Dedifferentiated amniotic fluid mesenchymal stem cell (primary cell): ENCODE measurements at regions not wholly inside any gene's neighbourhood (a gene's known extent, or its start where the extent isn't known, plus 50 kb on each side); places are given as distances from the start of the nearest gene placed in this dataset.
A peak's percentile ranks its signal among the peaks of the same experiment; 100 is the strongest.

ENCODE experiments used
- DNase-seq: peaks from one replicate; pipeline ENCODE4 v3.0.0-alpha.2; 2016; ENCODE audit errors: extremely low spot score

DNA sequence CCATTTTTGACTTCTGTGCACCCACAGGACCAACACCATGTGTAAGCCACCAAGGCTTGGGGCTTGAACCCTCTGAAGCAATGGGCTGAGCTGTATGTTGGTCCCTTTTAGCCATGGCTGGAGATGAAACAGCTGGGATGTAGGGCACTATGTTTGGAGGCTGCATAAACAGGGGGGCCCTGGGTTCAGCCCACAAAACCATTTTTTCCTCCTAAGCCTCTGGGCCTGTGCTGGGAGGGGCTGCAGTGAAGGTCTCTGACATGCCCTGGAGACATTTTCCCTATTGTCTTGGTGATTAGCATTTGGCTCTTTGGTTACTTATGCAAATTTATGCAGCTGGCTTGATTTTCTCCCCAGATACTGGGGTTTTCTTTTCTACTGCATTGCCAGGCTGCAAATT, 144.9 kb downstream of the ZNF326 start:
- DNase-seq = no peak

DNA sequence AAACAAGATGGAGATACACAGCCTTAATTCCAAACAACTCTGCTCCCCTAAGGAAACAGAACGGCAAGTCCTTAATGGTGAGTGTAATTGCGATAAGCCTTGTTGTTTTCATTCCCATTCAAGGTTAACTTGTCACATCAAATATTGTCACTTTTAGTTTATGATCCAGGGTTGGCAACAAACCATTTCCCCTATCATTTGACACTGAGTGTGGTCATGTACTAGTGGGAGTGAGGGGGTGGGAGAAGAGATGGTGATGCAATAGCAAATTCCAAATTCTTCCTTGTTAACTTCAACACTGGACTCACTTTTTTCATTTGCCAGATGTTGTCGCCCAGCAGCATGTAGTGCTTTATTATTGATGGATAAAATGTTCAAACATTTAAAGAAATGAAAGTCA, 140.4 kb downstream of the ZNF326 start:
- DNase-seq = no peak

DNA sequence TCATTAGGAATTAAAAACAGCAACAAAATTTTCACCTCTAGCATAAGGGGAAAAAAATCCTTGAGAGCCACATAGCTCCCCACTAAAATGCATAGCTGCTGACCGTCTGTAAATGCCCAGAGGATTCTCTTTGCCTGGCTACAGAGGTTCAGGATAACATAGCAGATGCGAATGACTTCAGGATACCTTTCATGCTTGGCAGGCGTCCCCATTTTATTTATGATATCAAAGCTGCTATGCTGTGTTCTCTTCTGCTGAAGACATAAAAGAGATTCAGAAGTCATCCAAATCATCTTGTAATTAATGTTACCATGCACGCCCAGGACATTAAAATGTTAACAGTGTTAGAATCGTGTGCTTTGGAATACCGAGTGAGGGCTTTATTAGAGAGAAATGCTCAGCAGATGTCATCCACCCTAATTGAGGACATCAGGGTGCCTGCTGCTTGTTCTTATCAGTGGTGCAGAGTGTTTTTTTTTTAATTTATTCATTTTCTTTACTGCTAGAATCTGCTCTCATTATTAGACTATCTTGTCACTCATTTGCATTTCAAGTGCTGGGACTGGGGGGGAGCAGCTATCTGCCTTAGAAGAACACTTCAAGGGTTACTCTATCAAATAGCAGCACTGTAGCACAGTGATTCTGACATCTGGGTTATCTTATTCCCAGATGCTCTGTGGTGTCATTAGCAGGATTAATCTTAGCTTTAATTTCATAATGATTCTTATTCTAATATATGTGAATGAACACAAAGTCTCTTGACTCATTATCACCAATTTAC, 139.5 kb downstream of the ZNF326 start:
- DNase-seq = no peak

DNA sequence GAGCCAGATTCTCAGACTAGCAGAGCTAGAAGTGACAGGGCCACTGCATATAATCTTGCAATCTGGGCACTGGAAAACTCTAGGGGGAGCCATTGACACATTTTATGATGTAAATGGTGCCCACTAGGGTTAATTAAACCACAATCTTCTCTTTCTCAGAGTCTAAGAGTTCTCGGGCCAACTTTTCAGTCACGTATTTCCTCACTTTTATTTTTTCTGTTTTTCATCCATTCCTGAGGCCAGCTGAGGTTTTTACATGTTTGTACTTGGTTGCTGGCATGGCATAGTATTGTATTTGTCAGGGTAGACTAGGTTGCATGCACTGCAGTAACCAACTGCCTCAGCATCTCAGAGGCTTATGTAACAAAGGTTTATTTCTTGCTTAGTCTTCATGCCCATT, 138.2 kb downstream of the ZNF326 start:
- peak; percentile 15 for DNase-seq

DNA sequence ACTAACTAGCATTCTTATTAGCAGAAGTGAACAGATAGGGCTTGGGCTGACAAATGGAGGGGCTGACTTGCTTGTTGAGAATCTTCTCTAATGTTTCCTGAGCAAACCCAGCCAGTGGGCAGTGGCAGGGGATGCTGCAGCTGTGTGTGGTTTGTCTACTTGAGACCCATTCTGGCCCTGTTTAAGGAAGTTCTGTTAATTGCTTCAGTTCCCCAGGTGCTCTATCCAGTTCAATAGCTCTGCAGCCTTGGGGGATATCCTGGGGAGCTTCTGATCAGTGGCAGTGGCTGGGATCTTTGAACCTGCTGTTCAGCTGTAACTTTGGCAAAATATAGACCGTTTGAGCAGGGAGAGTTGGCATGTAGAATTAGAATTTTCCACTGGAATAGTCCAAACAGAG, 137.4 kb downstream of the ZNF326 start:
- DNase-seq = no peak

DNA sequence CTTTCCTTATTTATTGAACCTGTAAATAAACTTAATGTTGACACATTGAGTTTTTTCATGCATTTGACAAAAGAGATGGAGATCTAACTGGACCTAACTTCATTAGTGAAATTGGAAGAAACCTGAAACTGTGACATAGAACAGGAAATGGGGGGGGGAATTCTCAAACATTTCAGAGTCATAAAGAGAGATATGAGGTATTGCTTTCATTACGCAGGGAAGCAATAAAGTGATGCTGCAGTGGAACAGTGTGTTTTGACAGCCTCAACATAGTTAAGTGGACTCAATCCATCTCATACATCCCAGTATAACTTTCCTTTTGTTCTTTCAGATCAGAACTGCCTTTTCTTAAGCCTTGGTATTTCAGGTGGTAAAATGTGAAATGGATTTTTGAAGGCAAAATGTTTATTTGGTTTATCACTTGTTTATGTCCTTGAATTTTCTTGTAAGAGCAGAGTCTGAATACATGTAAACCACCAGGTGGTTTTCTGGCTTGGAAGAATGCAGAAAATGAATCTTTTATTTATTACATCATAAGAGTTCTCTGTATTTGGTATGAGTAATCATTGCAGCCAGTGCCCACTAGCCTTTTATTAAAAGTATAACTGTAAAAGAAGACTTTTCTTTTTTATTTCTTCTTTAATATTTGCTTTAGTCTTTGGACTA, 132.5 kb downstream of the ZNF326 start:
- no peak for DNase-seq

DNA sequence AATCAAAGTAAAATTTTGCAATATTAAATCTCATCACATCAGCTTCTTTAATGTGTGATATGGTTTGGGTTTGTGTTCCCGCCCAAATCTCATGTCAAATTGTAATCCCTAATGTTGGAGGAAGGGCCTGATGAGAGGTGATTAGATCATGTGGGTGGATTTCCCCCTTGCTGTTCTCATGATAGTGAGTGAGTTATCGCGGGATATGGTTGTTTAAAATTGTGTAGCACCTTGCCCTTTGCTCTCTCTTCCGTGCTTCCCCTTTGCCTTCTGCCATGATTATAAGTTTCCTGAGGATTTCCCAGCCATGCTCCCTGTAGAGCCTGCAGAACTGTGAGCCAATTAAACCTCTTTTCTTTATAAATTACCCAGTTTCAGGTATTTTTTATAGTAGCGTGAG, 131.9 kb downstream of the ZNF326 start:
- no peak for DNase-seq

DNA sequence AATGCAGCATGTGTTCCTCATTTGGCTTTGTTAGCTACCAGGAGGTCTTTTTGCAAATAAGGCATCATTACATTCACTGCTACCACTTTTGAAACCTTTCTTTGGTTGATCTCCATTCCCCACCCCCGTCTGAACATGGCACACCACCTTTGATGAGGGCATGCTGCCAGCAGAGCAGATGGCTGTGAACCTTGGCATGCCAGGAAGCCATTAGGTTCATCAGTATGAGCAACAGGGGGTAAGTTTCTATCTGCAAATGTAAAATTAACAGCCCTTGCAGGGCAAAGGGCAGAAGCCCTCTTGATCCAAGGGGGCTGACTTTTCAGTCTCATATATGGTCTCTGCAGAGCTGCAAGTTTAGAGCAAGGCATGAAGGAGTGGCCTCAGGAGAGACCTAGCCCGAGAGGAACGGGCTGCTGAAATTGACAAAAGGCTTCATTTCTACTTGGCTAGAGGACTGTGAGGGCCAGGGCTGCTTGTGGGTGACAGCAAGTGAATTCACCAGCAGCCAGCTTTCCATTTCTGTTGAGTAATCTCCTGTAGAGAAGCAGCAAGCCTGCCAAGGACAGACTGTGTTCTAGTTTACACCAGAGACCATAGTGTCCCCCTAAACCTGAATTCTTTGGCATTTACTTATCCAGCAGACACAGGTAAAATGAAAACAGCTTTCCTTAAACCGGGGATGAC, 127.9 kb downstream of the ZNF326 start:
- no peak for DNase-seq

DNA sequence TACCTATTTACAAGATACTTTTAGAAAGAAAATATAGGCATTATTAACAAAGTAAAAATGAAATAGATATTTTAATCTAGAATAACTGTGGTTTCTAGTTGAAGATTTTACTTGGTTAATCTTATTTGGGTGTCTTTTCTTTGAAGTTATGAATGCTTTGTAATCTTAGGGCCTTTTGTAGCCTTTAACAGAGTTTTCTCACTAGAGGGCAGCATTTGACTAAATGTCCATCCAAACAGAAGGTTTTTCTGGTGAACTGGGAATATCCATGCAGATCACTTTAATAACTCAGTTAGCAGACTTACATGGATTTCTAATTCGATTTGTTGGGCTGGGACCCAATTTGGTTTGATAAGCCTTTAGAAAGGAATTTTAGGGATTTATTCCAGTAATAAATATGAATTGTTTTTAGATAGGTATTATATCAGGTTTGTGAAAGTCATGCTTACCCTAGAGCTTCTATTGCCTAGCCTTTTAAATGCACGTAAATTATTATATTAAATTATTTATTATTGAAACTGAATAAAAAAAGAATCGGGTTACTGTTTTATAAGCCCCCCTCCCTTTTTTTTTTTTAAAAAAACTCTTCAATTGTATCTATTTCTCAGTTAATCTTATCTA, 119.7 kb downstream of the ZNF326 start:
- DNase-seq = peak; percentile 68

DNA sequence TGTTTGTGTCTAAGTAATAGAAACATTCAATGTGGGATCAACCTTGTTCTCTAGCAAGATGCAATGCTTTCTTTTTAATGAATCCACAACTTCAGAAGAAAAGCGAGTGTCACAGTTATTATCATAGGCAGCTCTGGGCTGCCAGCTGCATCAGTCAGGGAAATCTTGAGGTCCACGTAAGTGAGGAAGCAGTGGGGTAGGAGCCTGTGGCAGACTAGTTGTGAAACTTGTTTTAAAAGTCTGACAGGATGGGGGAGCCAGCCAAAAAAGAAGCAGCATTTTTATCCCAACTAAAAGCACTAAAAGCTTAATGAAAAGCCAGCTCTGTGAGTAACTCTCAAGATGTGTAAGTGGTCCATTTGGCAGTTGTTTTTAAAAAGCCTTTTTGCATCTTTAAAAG, 113.1 kb downstream of the ZNF326 start:
- no peak for DNase-seq

DNA sequence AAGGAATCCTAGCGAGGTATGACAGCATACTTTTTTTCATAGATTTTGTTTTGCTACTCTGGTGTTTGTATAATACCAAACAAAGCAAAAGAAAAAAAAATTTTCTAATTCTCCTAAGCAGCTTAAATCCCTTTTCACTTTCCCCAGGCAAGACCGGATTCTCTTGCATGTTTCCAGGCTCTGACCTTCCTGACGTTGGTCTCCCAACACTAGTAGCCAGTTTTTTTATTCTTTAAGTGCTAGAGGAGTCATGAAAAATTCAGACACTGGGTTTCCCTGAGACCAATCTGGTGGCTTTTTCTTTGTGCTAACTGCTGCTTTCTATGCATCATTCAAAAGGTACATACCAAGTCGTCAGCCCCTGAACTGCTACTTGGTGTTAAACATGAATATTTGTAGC, 111.4 kb downstream of the ZNF326 start:
- no peak for DNase-seq

DNA sequence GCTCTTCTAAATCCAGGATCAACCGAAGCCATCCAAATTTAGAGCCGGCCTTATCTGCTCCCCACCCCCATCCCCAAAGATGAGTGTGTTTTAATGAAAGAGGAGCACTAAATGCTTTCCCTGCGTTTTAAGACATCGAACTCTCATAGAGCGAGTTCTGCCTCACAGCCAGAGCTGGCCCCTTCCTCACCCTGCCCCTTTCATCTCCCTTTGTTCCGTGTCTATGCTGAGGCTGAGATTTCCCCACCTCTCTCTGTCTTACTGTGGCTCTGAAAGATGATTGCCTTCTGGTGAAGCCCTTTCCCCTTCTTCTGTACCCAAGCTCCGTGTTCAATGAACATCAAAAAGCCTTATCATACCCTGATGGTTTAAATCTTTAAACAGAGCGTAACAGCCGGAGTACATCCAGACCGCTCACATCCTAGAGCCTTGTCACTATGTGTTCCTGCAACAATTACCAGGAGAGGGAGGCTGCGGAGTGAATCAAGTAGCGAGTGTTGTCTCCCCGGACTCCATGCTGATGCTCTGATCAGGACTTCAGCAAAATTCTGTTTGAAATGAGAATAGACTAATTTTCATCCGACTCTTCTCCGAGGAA, 110.1 kb downstream of the ZNF326 start:
- no peak for DNase-seq

DNA sequence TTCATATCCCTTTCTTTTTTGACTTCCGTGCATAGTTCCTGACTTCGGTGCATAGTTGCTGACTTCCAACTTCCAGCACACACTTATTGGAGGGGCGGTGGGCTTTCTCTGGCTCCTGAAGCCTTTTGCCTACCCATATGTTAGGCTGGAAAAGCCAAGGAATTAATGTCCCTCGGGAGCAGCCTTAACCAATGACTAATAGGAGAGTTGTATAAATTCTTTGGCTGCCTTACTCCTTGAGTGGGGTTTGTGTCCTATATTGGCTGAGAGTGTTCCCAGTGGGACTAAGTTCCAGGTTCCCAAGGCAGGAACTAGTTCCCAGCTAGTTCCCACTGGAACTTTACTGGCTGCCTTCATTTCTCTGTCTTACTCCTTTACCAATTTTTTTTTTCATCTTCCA, 105.7 kb downstream of the ZNF326 start:
- no peak for DNase-seq

DNA sequence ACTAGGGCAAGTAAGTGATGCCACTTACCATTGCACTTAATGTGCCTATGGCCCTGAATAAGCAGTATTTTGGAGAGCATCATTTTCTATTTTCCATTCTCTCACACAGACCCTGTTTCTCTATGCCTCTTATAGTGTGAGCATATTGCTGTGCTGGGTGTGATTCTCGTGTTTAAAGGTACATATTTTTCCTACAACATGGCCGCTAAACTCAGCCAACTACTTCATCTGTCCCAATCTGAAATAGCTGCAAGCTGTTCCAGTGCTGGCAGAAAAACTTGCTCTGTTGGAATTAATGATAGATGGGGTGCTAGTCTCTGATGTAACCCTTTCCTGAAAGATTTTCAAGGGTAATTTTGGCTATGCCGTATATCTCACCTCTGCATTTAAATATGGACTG, 97.5 kb downstream of the ZNF326 start:
- DNase-seq = no peak
